ENCODE measurements at regions not wholly inside any gene's neighbourhood (a gene's known extent, or its start where the extent isn't known, plus 50 kb on each side); places are given as distances from the start of the nearest gene placed in this dataset.

DNA sequence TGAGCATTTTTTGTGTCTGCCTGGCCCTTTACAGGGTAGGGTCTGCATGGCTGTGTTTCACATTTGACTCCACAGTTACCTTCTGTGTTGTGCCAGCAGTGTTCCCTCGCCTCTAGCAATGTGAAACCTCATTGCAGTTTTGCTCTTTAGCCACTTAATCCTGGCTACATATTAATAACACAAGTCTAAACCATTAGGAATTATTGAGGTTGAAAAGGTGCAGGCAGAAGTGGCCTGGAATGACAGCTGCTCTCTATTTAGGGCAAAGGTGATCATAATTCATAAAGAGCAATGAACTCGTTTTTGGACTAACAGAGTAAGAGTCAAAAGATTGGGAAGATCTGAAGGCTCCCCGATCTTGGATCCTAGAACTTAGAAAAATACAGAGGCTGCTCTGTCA is 176.7 kb upstream of the RAD23B start:
- no peaks in the 10 kb centered on the region for H3K27me3 ChIP-seq (replicated peaks; ENCODE audit: control insufficient read depth, insufficient read depth, low read length)
- no peak overlapping the region for H3K4me3 ChIP-seq (replicated peaks; ENCODE audit: low read depth, low read length)
- TF ChIP-seq CTCF (IDR thresholded peaks at IDR 0.05; ENCODE audit: insufficient read depth, low read length, poor library complexity, severe bottlenecking) = no peak
- H3K36me3 ChIP-seq (ENCODE audit: control insufficient read depth, insufficient read depth, low read length) = no peaks in the 10 kb centered on the region
- no peak for DNase-seq (ENCODE audit: extremely low read depth, insufficient read length)

DNA sequence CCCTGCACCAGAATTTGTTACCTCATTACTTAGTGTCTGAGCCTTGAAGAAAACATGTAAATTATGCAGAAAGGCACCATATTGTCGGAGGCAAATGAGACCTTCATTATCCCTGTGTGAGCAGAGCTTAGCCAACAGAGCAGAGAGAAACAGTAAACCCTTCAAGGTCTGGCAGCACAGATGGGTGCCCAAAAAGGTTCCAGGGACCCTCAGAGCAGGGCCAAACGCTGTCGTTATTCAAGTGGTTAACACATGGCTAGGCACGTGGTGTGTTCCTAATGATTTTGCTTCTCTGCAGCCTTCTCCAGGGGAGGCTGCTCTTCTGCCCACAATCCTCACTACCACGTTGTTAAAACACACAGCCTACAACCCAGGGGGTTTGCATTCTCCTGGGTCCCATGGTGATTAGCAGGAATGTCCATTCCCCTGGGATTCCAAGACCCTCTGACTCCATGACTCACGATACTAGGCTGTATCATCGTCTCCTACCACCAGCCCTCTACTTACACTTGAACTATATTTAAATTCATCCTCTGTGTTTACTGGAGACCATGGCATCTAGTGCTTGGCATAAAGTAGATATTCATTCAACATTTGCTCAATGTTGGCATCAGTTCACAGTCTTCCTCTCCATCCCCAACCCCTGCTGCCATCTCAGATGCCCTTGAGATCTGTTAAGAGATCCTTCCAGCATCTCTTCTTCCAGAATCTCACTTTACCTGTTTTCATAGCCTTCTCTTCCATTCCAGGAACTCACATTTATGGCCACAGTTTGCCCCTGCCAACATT is 174.5 kb upstream of the RAD23B start:
- H3K4me3 ChIP-seq (replicated peaks; ENCODE audit: low read depth, low read length) = no peak overlapping the region
- TF ChIP-seq CTCF (IDR thresholded peaks at IDR 0.05; ENCODE audit: insufficient read depth, low read length, poor library complexity, severe bottlenecking) = no peak
- no peaks in the 10 kb centered on the region for H3K27me3 ChIP-seq (replicated peaks; ENCODE audit: control insufficient read depth, insufficient read depth, low read length)
- DNase-seq (ENCODE audit: extremely low read depth, insufficient read length) = no peak
- no peaks in the 10 kb centered on the region for H3K36me3 ChIP-seq (ENCODE audit: control insufficient read depth, insufficient read depth, low read length)

GRCh38 chr9:107109324-107109723 is 173.8 kb upstream of the RAD23B start:
- H3K4me3 ChIP-seq (replicated peaks; ENCODE audit: low read depth, low read length) = no peak overlapping the region
- no peak for DNase-seq (ENCODE audit: extremely low read depth, insufficient read length)
- no peak for TF ChIP-seq CTCF (IDR thresholded peaks at IDR 0.05; ENCODE audit: insufficient read depth, low read length, poor library complexity, severe bottlenecking)
- no peaks in the 10 kb centered on the region for H3K36me3 ChIP-seq (ENCODE audit: control insufficient read depth, insufficient read depth, low read length)
- H3K27me3 ChIP-seq (replicated peaks; ENCODE audit: control insufficient read depth, insufficient read depth, low read length) = no peaks in the 10 kb centered on the region

DNA sequence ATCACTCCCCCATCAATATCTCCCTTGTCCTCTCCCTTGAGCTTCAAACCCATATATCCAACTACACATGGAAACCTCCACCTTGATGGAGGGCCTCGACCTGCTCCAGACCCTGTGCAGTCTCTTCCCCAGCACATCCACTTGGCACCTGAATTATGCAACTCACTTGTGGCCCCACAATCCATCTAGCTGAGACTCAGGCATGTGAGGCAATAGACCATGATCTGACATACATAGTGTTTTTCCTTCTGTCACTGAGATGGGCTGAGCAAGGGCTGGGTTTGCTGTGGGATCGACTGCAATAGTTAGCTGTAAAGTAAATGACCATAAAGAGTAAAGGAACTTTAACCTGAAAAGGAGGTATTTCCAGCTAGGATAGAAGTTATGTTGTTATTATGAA is 172.9 kb upstream of the RAD23B start:
- no peaks in the 10 kb centered on the region for H3K36me3 ChIP-seq (ENCODE audit: control insufficient read depth, insufficient read depth, low read length)
- H3K4me3 ChIP-seq (replicated peaks; ENCODE audit: low read depth, low read length) = no peak overlapping the region
- no peak for DNase-seq (ENCODE audit: extremely low read depth, insufficient read length)
- H3K27me3 ChIP-seq (replicated peaks; ENCODE audit: control insufficient read depth, insufficient read depth, low read length) = no peaks in the 10 kb centered on the region
- TF ChIP-seq CTCF (IDR thresholded peaks at IDR 0.05; ENCODE audit: insufficient read depth, low read length, poor library complexity, severe bottlenecking) = no peak

DNA sequence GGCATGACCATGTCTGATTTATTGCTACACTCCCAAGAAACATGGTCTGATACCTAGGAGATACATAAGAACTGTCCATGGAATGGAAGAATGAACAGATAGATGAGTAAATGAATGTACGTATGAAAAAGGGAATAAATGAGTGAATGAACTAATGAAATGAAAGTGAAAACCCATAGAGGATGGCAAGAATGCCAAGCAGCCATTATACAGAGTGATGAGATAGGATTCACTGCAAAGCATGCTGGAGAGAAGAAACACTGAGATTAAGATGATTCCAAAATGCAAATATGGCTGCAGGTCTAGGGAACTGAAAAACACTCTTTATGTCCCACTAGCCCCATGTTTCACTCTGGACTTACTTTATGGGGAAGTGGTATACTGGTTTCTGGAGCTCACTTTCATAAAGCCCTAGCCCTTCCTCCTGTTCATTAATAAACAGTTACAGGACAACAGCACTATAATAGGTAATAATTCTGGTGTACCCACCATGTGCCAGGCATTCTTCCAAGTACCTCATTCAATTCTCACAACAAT is 170.3 kb upstream of the RAD23B start:
- TF ChIP-seq CTCF (IDR thresholded peaks at IDR 0.05; ENCODE audit: insufficient read depth, low read length, poor library complexity, severe bottlenecking) = no peak
- peak; percentile 8 for DNase-seq (ENCODE audit: extremely low read depth, insufficient read length)
- Histone ChIP-seq H3K36me3 (ENCODE audit: control insufficient read depth, insufficient read depth, low read length) (no peaks in the 10 kb centered on the region), H3K4me3 (replicated peaks; ENCODE audit: low read depth, low read length) (no peak overlapping the region), H3K27me3 (replicated peaks; ENCODE audit: control insufficient read depth, insufficient read depth, low read length) (no peaks in the 10 kb centered on the region)
